Karpas-422 (cell line): ENCODE measurements at regions not wholly inside any gene's neighbourhood (a gene's known extent, or its start where the extent isn't known, plus 50 kb on each side); places are given as distances from the start of the nearest gene placed in this dataset.

Experiments
- DNase-seq: peaks from one replicate; pipeline ENCODE4 v3.0.0-alpha.2; 2015
- H2AFZ ChIP-seq: fragments of 200-600 bp; sonication (generic); 2 replicates; pipeline ENCODE4 v1.6.1; 2014; ENCODE audit warnings: antibody characterized with exemption, low read length, mixed read lengths
- H3K27ac ChIP-seq: fragments of 200-600 bp; sonication (generic); 2 replicates; pipeline ENCODE4 v1.5.1; 2014; ENCODE audit warnings: mild to moderate bottlenecking, low read length, moderate library complexity
- H3K27me3 ChIP-seq: fragments of 200-600 bp; sonication (generic); 2 replicates; pipeline ENCODE4 v1.6.1; 2014; ENCODE audit warnings: low read length, mixed read lengths
- H3K36me3 ChIP-seq: fragments of 200-600 bp; sonication (generic); 2 replicates; pipeline ENCODE4 v1.6.1; 2014; ENCODE audit warnings: low read length, mixed read lengths; ENCODE audit not compliant: insufficient read depth
- H3K4me1 ChIP-seq: fragments of 200-600 bp; sonication (generic); 2 replicates; pipeline ENCODE4 v1.6.1; 2014; ENCODE audit warnings: mild to moderate bottlenecking, low read length, mixed read lengths
- H3K4me2 ChIP-seq: fragments of 200-600 bp; sonication (generic); 2 replicates; pipeline ENCODE4 v1.6.1; 2014; ENCODE audit warnings: low read length, low read depth, mild to moderate bottlenecking; ENCODE audit not compliant: poor library complexity, severe bottlenecking
- H3K4me3 ChIP-seq: fragments of 200-600 bp; sonication (generic); 2 replicates; pipeline ENCODE4 v1.5.1; 2014; ENCODE audit warnings: mild to moderate bottlenecking, antibody characterized with exemption, low read length, mixed read lengths
- H3K79me2 ChIP-seq: fragments of 200-600 bp; sonication (generic); 2 replicates; pipeline ENCODE4 v1.6.1; 2014; ENCODE audit warnings: mild to moderate bottlenecking, low read length, mixed read lengths
- H3K9ac ChIP-seq: fragments of 200-600 bp; sonication (generic); 2 replicates; pipeline ENCODE4 v1.6.0; 2014; ENCODE audit warnings: low read length
- H3K9me2 ChIP-seq: fragments of 200-600 bp; sonication (generic), shearing (Covaris generic); replicated peaks from 2 replicates; pipeline ENCODE4 v1.6.0; 2014; ENCODE audit warnings: mild to moderate bottlenecking, low read length, moderate library complexity; ENCODE audit not compliant: insufficient read depth
- H3K9me3 ChIP-seq: fragments of 300-700, 200-600 bp; sonication (generic); 2 replicates; pipeline ENCODE4 v1.6.1; 2014; ENCODE audit warnings: low read length, mixed read lengths
- H4K20me1 ChIP-seq: fragments of 200-600 bp; sonication (generic); 2 replicates; pipeline ENCODE4 v1.6.1; 2014; ENCODE audit warnings: mild to moderate bottlenecking, antibody characterized with exemption, low read length, low read depth; ENCODE audit not compliant: insufficient read depth

GRCh38 chr20:41848180-41848579 is 230.0 kb upstream of the CHD6 start:
- no peak overlapping the region for H3K27ac ChIP-seq
- no peaks in the 10 kb centered on the region for H4K20me1 ChIP-seq
- no peak overlapping the region for H3K4me2 ChIP-seq
- no peaks in the 10 kb centered on the region for H3K4me1 ChIP-seq
- no peaks in the 10 kb centered on the region for H3K9me3 ChIP-seq
- no peak overlapping the region for H3K4me3 ChIP-seq
- no peaks in the 10 kb centered on the region for H3K27me3 ChIP-seq
- H3K79me2 ChIP-seq: no peaks in the 10 kb centered on the region
- peak; percentile 74 for DNase-seq
- H2AFZ ChIP-seq: no peak overlapping the region
- no peak overlapping the region for H3K9ac ChIP-seq
- H3K36me3 ChIP-seq: no peaks in the 10 kb centered on the region
- H3K9me2 ChIP-seq: no peaks in the 10 kb centered on the region

DNA sequence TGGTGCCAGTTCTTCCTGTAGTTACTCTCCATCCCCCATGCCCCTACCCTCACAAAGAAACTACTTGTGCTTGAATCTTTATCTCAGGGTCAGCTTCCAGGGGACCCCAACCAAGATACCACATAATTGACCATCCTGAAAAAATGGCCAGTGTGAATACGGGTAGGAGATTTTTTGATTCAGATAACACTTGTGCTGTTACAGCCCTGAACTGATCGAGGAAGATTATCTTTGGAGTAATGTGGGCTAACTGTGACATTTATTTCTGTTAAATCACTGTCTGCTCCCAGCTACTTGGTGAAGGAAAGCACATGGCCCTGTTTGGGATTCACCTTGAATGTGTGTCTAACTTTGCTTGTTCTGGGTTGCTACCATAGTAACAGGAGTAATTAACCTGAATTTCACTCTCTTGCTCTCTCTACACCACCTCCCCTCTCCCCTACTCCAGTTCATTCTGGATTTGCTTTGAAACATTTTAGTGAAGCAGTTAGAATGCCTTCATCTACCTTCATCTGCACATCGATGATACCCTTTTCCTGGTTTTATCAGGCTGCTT is 219.6 kb upstream of the CHD6 start:
- Histone ChIP-seq H3K36me3 (no peaks in the 10 kb centered on the region), H4K20me1 (no peaks in the 10 kb centered on the region), H3K4me1 (no peaks in the 10 kb centered on the region), H2AFZ (no peak overlapping the region), H3K9me2 (no peaks in the 10 kb centered on the region), H3K79me2 (no peaks in the 10 kb centered on the region), H3K27me3 (no peaks in the 10 kb centered on the region; the same call in none of the 2 replicates), H3K4me3 (no peak overlapping the region), H3K9me3 (no peaks in the 10 kb centered on the region), H3K27ac (no peak overlapping the region), H3K4me2 (no peak overlapping the region), H3K9ac (no peak overlapping the region)
- DNase-seq: no peak

DNA sequence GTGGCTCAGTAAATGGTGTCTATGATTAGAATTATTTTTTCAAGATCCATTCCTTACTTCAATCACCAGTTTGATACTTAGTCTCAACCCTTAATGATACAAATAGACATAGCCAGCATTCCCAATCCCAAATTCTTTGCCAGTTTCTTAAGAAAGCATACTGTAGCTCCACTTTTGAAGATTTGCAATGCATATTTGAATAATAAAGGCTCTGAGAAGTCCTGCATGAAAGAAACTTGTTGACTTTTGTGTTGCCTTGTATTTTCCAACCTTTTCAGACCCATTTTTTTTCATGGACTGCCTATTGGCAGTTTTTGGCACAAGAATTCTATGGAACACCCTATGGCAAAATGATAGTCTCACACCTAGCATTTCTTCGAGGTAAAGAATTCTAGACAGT is 215.6 kb upstream of the CHD6 start:
- DNase-seq: no peak
- no peak overlapping the region for H3K4me2 ChIP-seq
- H4K20me1 ChIP-seq: no peaks in the 10 kb centered on the region
- no peak overlapping the region for H2AFZ ChIP-seq
- no peaks in the 10 kb centered on the region for H3K36me3 ChIP-seq
- H3K27me3 ChIP-seq: no peaks in the 10 kb centered on the region; the same call in 1 of the 2 replicates
- no peaks in the 10 kb centered on the region for H3K9me2 ChIP-seq
- H3K9ac ChIP-seq: no peak overlapping the region
- no peak overlapping the region for H3K27ac ChIP-seq
- no peaks in the 10 kb centered on the region for H3K9me3 ChIP-seq
- H3K4me1 ChIP-seq: no peaks in the 10 kb centered on the region
- H3K4me3 ChIP-seq: no peak overlapping the region
- H3K79me2 ChIP-seq: no peaks in the 10 kb centered on the region

DNA sequence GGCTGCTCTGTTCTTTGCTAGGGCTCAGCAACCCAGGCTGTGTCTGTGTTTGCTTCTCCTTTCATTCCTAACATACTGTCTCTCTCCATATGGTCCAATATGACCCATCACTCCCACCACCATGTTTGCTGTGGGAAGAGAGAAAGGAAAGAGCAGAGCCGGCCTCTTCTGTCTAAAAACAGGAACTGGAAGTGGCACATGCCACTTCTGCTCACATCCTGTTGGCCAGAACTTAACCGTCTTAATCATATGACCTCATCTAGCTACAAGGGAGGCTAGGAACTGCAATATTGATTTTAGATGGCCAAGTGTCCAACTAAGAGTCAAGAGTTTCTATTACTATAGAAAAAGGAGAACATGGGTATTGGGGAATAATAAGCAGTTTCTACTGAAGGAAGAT is 212.5 kb upstream of the CHD6 start:
- no peak overlapping the region for H2AFZ ChIP-seq

DNA sequence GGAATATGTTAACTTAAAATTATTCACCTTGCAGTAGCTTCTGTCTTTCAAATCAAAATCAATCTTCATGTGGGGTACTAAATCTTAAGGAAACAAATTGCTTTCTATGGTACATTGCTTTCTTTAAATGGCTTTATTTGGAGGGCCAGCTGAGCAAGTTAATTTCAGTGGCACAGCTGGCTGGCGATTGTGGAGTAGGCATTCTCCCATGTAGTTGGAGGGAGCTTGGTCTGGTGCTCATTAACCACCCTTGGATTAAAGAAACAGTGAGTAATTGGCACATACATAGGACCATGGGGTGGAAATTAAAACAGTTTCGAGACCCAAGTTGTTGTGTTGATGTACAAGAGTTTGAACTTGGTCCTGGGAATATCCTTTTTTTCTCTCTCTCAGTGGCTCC is 201.3 kb upstream of the CHD6 start:
- peaks cover 3% of the 10 kb centered on the region; the same call in 1 of the 2 replicates for H3K27me3 ChIP-seq
- H3K4me1 ChIP-seq: no peaks in the 10 kb centered on the region
- no peak for DNase-seq
- H3K4me2 ChIP-seq: no peak overlapping the region
- H3K9ac ChIP-seq: no peak overlapping the region
- no peak overlapping the region for H2AFZ ChIP-seq
- H3K79me2 ChIP-seq: no peaks in the 10 kb centered on the region
- no peak overlapping the region for H3K4me3 ChIP-seq
- no peak overlapping the region for H3K27ac ChIP-seq
- no peaks in the 10 kb centered on the region for H3K9me3 ChIP-seq
- no peaks in the 10 kb centered on the region for H3K36me3 ChIP-seq
- H3K9me2 ChIP-seq: no peaks in the 10 kb centered on the region
- H4K20me1 ChIP-seq: 0 out of 2 replicates have a peak, but pooled peaks cover 6% of the 10 kb centered on the region

More for the DNA sequence above, 212.5 kb upstream of the CHD6 start:
- H3K9me3 ChIP-seq: no peaks in the 10 kb centered on the region
- H3K27ac ChIP-seq: no peak overlapping the region
- no peaks in the 10 kb centered on the region for H4K20me1 ChIP-seq
- H3K4me1 ChIP-seq: no peaks in the 10 kb centered on the region
- DNase-seq: peak; percentile 44
- no peaks in the 10 kb centered on the region for H3K9me2 ChIP-seq
- no peaks in the 10 kb centered on the region; the same call in 1 of the 2 replicates for H3K27me3 ChIP-seq
- no peaks in the 10 kb centered on the region for H3K79me2 ChIP-seq
- no peak overlapping the region for H3K4me2 ChIP-seq
- no peak overlapping the region for H3K9ac ChIP-seq
- no peak overlapping the region for H3K4me3 ChIP-seq
- no peaks in the 10 kb centered on the region for H3K36me3 ChIP-seq

DNA sequence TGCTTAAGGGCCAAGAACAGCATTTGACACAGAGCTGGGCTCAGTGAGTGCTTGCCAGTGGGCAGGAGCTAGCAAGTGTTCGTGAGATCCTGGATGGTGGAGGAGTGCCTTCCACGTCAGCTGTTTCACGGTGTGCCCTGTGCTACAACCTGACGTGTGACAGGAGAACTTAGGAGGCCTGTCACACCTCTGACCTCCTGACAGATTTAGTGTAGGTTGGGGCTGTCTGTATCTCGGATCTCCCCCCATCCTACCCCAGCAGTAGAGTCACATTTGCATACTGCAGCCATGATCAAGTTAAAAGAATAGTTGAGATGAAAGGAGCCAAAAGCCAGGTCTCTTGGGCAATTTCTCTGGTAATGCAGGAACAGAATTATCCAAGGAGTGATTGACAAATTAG is 200.8 kb upstream of the CHD6 start:
- Histone ChIP-seq H3K27ac (no peak overlapping the region), H3K4me1 (no peaks in the 10 kb centered on the region), H3K9me2 (no peaks in the 10 kb centered on the region), H2AFZ (no peak overlapping the region), H3K36me3 (no peaks in the 10 kb centered on the region), H3K4me2 (no peak overlapping the region), H3K4me3 (no peak overlapping the region), H3K27me3 (peaks cover 3% of the 10 kb centered on the region; the same call in 1 of the 2 replicates), H4K20me1 (0 out of 2 replicates have a peak, but pooled peaks cover 6% of the 10 kb centered on the region), H3K79me2 (no peaks in the 10 kb centered on the region), H3K9ac (no peak overlapping the region), H3K9me3 (no peaks in the 10 kb centered on the region)
- no peak for DNase-seq

GRCh38 chr20:41818369-41818768 is 200.2 kb upstream of the CHD6 start:
- no peaks in the 10 kb centered on the region for H3K9me3 ChIP-seq
- H3K4me2 ChIP-seq: no peak overlapping the region
- H3K4me1 ChIP-seq: no peaks in the 10 kb centered on the region

DNA sequence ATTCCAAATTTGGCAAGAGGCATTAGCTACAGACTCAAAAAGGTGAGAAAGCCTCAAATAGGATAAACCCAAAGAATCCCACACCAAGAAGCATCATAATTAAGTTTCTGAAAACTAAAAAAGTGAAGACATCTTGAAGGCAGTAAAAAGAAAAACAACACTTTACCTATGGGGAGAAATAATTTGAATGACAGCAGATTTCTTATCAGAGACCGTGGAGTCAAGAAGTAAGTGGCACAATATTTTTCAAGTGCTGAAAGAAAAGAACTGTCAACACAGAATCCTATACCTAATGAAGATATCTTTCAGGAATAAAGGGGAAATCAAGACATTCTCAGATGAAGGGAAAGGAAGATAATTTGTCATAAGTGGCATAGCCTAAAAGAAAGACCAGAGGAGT is 193.3 kb upstream of the CHD6 start:
- no peaks in the 10 kb centered on the region for H3K4me1 ChIP-seq
- no peak overlapping the region for H3K4me2 ChIP-seq
- H3K9me3 ChIP-seq: no peaks in the 10 kb centered on the region
- H3K4me3 ChIP-seq: no peak overlapping the region
- no peaks in the 10 kb centered on the region for H3K79me2 ChIP-seq
- no peaks in the 10 kb centered on the region for H4K20me1 ChIP-seq
- DNase-seq: no peak
- H3K27ac ChIP-seq: no peak overlapping the region
- no peaks in the 10 kb centered on the region for H3K9me2 ChIP-seq
- no peaks in the 10 kb centered on the region for H3K36me3 ChIP-seq
- no peaks in the 10 kb centered on the region for H3K27me3 ChIP-seq
- H2AFZ ChIP-seq: no peak overlapping the region
- H3K9ac ChIP-seq: no peak overlapping the region

More at GRCh38 chr20:41818369-41818768, 200.2 kb upstream of the CHD6 start:
- H4K20me1 ChIP-seq: 0 out of 2 replicates have a peak, but pooled peaks cover 6% of the 10 kb centered on the region
- peaks cover 3% of the 10 kb centered on the region; the same call in 1 of the 2 replicates for H3K27me3 ChIP-seq
- no peak overlapping the region for H2AFZ ChIP-seq
- H3K9ac ChIP-seq: no peak overlapping the region
- no peak overlapping the region for H3K27ac ChIP-seq
- H3K9me2 ChIP-seq: no peaks in the 10 kb centered on the region
- H3K4me3 ChIP-seq: no peak overlapping the region
- DNase-seq: no peak
- no peaks in the 10 kb centered on the region for H3K79me2 ChIP-seq
- no peaks in the 10 kb centered on the region for H3K36me3 ChIP-seq
